Tibial nerve (tissue), 4 donors: ENCODE measurements at regions not wholly inside any gene's neighbourhood (a gene's known extent, or its start where the extent isn't known, plus 50 kb on each side); places are given as distances from the start of the nearest gene placed in this dataset.

Source experiments
- EP300 ChIP-seq, 2 donors: sonication (generic); formaldehyde crosslinking; IDR thresholded peaks; one replicate each; pipeline ENCODE4 v1.6.1; 2017; ENCODE audit warnings: antibody characterized with exemption in 2 of 2, mild to moderate bottlenecking in 1 of 2
- TF ChIP-seq, protein P1 (sequence below), 5 experiments: fragments of 200-600 bp in 3 of 5; fragments of 450-650 bp in 2 of 5; sonication (generic) in 3 of 5; IDR thresholded peaks; one replicate each; pipeline ENCODE4 v1.5.1; 2016 to 2019; ENCODE audit warnings: antibody characterized with exemption in 5 of 5, mild to moderate bottlenecking in 3 of 5, moderate library complexity in 2 of 5

DNA sequence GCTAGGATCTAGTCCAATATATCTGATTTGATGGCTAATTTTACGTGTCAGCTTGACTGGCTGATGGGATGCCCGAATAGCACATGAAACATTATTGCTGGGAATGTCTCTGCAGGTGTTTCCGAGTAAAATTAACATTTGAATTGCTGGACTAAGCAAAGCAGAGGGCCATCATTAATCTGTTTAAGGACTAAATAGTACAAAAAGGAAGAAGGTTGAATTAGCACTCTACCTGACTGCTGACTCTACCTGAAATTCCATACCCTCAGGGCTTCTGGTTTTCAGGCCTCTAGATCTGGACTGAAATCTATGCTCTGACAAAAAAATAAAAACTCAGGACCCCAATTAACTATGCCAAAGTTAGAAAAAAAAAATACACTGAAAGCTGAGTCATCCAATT is 1021.9 kb downstream of the FAM133A start:
- TF ChIP-seq, protein P1, sequence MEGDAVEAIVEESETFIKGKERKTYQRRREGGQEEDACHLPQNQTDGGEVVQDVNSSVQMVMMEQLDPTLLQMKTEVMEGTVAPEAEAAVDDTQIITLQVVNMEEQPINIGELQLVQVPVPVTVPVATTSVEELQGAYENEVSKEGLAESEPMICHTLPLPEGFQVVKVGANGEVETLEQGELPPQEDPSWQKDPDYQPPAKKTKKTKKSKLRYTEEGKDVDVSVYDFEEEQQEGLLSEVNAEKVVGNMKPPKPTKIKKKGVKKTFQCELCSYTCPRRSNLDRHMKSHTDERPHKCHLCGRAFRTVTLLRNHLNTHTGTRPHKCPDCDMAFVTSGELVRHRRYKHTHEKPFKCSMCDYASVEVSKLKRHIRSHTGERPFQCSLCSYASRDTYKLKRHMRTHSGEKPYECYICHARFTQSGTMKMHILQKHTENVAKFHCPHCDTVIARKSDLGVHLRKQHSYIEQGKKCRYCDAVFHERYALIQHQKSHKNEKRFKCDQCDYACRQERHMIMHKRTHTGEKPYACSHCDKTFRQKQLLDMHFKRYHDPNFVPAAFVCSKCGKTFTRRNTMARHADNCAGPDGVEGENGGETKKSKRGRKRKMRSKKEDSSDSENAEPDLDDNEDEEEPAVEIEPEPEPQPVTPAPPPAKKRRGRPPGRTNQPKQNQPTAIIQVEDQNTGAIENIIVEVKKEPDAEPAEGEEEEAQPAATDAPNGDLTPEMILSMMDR (IDR thresholded peaks at IDR 0.05) = no peak
- TF ChIP-seq EP300 (IDR thresholded peaks at IDR 0.05) = no peak
